SIG-M5 treated with dmso at 0.1 percent for 504 hours (cell line): ENCODE measurements at regions not wholly inside any gene's neighbourhood (a gene's known extent, or its start where the extent isn't known, plus 50 kb on each side); places are given as distances from the start of the nearest gene placed in this dataset.

Source experiments
- DNase-seq: peaks from one replicate; lab custom pipeline; 2025; ENCODE audit not compliant: unreplicated experiment; lab: John Stamatoyannopoulos, UW

GRCh38 chr13:26967119-26968038 lies 204.2 kb downstream of the USP12 start:
- DNase-seq: no peak

- DNase-seq: no peak
Measured at GRCh38 chr13:26966701-26967080, 204.9 kb downstream of the USP12 start.

- DNase-seq: no peak
Measured at GRCh38 chr13:26965952-26966700, 205.5 kb downstream of the USP12 start.

- DNase-seq: no peak
Measured at GRCh38 chr13:26964278-26965250, 204.0 kb upstream of the GPR12 start.

- DNase-seq: no peak
Measured at GRCh38 chr13:26962671-26963070, 202.1 kb upstream of the GPR12 start.

DNA sequence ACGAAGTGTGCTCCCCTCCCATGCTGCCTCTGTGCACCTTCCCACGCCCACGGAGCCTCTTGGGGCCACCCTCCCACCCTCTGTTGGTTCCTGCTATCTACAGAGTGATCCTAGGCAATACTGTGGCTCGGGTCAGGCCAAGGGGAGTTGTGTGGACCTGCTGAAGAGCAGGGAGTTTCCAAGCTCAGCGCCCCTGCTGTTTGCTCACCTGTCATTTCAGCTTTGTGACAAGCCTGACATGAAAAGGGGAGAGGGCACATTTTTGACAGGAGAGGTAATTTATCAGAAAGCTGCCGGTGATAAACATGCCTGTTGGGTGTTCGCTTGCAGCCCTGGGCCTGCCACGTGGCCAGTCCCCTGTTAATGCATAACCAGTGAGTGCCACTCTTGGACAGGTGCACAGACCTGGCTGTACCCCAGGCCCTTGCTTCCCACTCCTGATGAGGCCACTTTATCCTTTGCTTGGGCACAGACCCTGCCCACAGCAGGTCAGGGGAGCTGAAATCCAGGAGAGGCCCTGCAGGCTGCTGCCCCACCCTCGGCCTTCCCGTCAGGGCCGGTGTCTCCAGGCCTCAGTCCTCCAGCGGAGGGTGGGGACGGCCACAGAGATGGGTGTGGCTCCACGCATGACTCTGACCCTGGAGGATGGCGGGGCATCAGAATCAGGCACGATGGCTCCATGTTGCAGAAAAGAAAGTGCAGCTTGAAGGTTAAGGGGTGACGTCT lies 201.5 kb upstream of the GPR12 start:
- no peak for DNase-seq

GRCh38 chr13:26957182-26957581 lies 196.6 kb upstream of the GPR12 start:
- DNase-seq: peak; percentile 9

DNA sequence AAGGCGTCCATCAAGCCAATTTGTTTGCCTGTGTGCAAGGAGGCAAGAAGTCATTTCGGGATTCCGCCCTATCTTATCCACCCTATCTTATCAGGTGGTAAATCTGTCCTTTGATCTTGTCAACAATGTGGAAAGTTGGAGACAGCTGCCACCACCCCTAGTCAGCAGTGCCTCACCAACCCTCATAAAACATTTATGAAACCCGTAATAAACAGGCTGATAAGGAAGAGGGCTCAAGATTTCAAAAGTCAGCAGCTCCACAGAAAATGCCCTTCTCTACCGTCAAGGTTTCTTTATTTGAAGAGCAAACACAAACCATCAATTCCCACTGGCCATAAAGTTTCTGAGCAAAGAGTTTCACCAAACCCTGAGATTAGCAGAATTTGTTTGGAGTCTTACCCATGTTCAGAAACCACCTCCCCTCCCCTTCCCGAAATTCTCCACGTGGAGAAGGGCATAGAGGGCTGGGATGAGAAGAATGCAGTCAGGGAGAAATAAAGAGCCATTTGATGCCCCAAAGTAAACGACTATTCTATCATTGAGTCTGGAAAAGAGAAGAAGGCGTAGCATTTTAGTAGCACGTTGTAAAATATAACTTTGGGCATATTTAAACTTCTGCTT lies 196.0 kb upstream of the GPR12 start:
- no peak for DNase-seq

DNA sequence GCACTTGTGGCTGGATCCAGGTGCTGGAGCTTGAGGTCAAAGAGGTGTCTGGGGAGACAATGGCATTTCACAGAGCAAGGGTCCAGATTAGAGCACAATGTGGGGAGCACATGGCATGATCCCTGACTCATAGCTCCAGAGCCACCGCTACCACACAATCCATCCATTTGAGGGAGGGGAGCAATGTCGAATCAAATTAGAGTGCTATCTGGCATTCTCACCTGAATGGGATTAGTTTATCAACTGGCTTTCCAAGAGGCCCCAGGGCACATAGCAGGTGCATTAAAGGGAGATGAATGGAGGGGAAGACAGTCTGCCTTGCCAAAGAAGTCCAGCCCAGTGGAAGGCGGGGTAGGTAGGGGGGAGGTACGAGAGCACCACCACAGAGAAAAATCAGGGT lies 194.4 kb upstream of the GPR12 start:
- DNase-seq: no peak

DNA sequence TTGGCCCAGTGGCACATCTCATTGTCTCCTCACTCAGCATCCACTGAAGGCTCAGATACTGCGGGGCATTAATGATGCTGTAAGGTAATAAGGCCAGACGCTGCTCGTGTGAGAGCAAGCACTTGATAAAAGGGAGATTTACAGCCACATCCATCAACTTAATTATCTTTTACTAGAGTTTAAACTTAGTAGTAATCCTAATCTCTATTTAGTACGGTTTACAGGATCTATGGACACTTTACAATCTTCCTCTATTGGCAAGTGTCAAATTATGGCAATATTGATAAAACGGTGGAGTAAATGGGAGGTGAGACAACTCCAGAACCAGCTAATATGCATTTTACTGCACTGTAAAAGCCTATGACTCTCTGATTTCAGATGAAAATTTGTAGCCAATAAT lies 192.7 kb upstream of the GPR12 start:
- DNase-seq: no peak

GRCh38 chr13:26952551-26953143 lies 192.1 kb upstream of the GPR12 start:
- DNase-seq: no peak

- no peak for DNase-seq
Measured at GRCh38 chr13:26951581-26952177, 191.1 kb upstream of the GPR12 start.

GRCh38 chr13:26950968-26951367 lies 190.4 kb upstream of the GPR12 start:
- no peak for DNase-seq

- DNase-seq: no peak
Measured at GRCh38 chr13:26950546-26950945, 190.0 kb upstream of the GPR12 start.

GRCh38 chr13:26949701-26950502 lies 189.3 kb upstream of the GPR12 start:
- no peak for DNase-seq

DNA sequence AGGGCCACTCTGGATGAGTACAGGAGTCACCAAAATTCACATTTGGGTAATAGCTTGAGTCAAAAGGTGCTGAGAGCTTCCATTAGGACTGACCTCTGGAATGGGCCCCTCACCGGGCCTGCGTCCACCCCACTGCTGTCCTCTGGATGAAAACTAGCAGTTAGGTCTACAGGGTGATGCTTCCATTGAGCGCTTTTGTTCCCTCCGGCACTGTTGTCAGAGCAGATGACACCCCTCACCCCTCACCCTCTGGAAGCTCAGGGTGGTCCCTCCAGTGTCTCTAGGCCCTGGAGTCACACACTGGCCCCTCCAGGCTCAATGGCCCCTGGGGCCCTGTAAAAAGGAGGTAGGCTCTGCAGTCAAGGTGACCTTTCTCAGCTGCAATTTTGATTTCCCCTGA lies 187.8 kb upstream of the GPR12 start:
- no peak for DNase-seq

DNA sequence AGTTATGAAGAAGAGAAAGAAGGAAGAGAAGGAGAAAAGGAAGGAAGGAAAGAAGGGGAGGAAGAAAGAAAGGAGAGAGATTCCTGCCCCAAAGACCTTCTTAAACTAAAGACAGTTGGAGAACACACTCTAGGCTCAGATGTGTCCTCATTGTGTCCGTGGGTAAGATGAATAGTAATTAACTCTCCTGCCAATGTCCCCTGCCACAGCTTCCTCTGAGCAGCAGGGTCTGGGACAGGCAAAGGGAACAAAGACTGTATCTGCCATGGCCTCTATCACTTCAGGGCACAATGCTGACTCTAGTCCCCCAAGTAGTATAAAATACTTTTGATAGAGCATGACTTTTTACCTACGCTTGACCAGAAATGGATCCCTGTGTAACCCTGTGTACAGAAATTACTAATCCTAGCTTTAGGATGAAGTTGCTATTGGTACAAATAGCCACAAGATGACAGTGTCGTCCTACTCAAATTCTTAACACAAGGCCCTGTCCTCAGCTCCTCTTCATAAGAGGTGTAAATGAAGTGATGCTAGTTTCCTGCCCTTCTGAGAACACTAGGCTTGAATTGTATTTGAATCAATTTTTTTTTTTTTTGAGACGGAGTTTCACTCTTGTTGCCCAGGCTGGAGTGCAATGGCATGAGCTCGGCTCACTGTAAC lies 186.2 kb upstream of the GPR12 start:
- peak; percentile 67 for DNase-seq

DNA sequence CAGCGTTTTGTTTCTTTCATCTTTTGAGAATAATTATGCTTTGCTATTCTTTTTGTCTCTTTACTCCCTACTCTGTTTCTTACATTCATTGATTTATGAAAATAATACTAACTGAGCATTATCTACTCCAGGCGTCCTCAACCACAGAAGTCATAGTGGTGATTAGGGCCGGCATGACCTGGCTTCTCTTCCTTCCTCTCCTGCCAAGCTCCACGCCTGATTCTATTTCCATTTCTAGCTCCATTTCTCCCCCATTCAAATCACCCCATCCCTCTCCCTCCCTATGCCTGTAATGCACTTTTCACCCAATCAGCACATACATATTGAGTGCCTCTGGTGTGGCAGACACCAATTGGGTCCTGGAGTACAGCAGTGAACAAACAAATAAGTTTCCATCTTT lies 183.2 kb upstream of the GPR12 start:
- DNase-seq: no peak
